GM11168 (cell line): ENCODE measurements at regions not wholly inside any gene's neighbourhood (a gene's known extent, or its start where the extent isn't known, plus 50 kb on each side); places are given as distances from the start of the nearest gene placed in this dataset.
"Not testable (repeated sequence)": the region's sequence is repeated elsewhere in the genome, so short reads cannot be mapped to it uniquely, and the experiment has no call there.

ENCODE experiments used
- in situ Hi-C: fragments of 300-500 bp; cut with MboI; formaldehyde crosslinking; loops from one replicate; pipeline ENCODE4 v1.12.0; 2022; ENCODE audit warnings: low sequenced_read_pairs; ENCODE audit not compliant: unreplicated experiment

- in situ Hi-C loops: no loop called here
Measured at GRCh38 chr1:163471779-163472650, 150.3 kb downstream of the NUF2 start.

DNA sequence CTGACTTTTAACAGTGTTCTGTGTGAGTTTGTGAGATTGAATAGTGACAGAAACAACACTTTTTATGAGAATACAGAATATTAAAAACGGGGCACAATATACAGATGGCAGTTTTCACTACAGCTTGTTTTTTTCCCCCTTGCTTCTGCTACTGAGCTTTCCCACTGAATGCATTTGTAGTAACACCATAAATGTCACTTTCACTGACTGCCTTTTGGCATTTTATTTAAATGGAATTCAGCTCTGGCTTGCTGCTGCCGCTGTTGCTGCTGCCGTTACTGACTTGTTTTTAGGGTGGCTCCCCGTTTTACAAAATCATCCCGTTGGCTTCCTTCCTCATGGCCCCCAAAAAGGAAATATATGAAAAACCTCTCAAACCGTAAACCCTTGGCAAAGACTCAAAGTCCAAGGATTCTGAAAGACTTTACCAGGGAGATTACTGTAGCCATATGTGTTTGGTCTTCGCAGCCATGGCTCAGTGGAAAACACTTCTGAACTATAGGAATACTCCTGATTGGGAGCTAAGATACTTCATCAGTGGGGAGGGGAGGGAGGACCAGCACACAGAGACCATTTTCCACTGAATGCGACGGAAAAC lies 151.0 kb downstream of the NUF2 start:
- in situ Hi-C loops: no loop called here

- in situ Hi-C loops: no loop called here
Measured at GRCh38 chr1:163477276-163477830, 155.6 kb downstream of the NUF2 start.

GRCh38 chr1:163498391-163499330 lies 176.9 kb downstream of the NUF2 start:
- in situ Hi-C loops: not testable (repeated sequence)

DNA sequence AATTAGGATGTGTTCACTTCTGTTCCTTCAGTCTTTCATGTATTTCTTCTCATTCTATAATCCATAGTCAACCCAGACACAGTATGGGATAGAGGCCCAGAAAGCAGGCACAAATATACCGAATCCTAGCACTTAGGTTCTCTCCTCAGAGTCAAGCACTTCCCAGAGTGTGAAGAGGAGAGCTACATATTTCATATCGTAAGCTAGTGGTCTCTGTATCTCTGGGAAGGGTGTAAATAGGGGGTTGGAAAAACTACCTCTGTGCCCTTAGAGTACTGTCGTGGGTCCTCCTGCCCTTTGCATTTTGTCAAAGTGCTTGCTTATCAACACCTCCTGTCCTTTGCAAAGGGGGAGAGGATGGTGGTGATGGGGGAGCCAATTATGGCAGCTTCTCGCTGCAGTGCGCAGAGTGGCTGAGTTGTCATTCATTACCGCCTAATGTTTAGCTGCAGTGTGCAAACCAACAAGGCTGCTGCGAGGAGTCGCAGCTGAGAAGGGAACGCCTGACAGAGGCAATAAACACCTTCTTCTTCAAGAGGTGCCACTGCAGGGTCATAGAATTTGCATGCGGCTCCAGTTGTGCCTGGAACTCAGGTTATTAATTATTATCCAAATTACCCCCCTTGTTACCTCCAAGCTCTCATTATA lies 182.7 kb downstream of the NUF2 start:
- in situ Hi-C loops: no loop called here

- in situ Hi-C loops: no loop called here
Measured at GRCh38 chr1:163509114-163509513, 187.4 kb downstream of the NUF2 start.

GRCh38 chr1:163512349-163512989 lies 190.7 kb downstream of the NUF2 start:
- in situ Hi-C loops: no loop called here

- in situ Hi-C loops: no loop called here
Measured at GRCh38 chr1:163523375-163524029, 201.7 kb downstream of the NUF2 start.

- in situ Hi-C loops: no loop called here
Measured at GRCh38 chr1:163528710-163529348, 207.1 kb downstream of the NUF2 start.

DNA sequence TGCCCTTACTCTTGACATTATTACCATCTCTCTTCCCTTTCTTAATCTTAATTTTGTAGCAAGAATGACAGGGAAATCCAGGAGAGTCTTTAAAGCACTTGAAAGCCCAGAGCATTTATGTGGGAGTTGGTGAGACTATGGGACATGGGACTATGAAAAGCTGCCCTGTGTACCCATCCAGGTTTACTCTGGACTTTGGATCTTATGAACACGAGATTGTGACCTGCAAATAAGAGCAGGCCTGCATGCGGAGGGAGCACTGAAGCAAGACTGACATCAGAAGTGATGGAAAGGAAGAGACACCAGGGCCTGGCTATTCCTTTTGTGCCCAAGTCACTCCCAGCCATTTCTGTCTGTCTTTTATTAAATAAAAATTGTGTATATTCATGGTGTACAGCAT lies 209.6 kb downstream of the NUF2 start:
- in situ Hi-C loops: no loop called here

DNA sequence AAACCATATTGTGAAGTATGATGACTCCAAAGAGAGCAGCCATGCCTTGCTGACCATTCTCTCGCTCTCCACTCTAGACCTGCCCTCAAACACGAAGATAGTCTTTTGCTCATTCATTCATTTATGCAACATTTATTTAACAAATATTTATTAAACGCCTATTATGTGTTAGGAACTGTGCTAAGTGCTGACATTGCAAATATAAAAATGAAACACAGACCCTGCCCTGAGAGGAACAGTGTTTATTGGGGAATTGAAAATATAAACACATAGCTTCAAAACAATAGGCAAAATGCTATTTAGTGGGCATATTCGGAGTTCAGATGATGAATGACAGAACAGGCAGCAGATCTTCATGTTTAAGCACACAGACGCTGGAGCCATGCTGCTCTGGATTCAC lies 213.6 kb downstream of the NUF2 start:
- in situ Hi-C loops: no loop called here

DNA sequence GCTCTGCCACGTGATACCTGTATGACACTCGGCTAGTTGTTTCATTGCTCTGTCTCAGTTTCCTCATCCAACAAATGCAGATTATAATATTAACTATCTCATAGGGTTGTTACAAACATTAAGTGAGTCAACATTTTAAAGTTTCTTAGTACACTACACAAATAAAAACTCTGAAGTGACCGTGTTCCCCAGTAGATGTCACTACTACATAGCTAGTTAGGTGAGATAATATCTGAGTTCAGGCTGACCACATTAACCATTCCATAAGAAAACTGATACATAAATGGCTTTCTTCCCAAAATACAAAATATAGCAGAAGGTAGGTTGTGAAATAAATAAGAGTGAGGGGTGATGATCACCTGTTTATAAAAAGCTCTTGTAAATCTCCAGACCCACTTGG lies 214.1 kb downstream of the NUF2 start:
- in situ Hi-C loops: no loop called here

DNA sequence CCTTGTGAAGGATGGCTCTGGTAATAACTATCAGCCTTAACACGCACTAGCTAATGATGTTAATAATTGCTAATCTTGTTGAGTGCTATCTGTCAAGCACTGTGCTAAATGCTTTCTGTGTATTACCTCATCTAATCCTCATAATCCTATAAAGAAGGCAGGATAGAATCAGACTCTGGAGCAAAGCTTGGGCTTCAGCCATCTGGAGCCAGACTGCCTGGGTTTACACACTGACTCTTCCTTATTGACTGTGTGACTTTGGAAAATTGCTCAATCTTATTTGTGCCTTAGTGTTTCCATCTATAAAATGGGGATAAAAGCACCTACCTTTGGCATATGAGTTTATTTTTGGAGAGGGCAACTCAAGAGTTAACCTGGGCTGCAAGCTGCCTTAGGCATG lies 216.1 kb downstream of the NUF2 start:
- in situ Hi-C loops: no loop called here

- in situ Hi-C loops: no loop called here
Measured at GRCh38 chr1:163538667-163539066, 216.9 kb downstream of the NUF2 start.

DNA sequence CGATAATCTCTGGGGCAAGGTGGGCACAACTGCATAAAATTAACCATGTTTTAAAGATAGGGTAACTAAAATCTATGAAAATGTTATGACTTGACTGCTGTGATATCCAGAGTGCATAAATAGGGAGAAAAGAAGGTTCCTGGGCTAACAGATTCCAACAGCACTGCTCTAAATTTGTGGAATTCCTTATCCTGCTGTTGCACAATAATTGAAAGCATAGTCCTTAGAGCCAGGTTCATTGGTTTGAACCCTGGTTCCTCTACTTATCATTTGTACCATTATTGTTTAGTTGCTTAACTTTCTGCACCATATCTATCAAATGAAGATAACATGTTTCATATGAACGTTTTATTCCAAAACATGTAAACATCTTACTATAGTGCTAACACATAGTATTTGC lies 219.0 kb downstream of the NUF2 start:
- in situ Hi-C loops: no loop called here

DNA sequence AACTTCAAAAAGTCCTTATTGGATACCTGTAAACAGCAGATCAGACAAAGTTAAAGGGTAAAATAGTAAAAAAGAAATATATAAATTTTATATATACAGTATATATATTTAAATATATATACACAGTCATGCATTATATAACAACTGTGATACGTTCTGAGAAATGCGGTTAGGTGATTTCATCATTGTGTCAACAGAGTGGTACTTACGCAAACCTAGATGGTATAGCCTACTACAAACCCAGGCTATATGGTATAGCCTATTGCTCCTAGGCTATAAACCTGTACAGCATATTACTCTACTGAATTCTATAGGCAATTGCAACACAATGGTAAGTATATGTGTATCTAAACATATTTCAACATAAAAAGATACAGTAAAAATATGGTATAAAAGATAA lies 222.7 kb downstream of the NUF2 start:
- in situ Hi-C loops: no loop called here

DNA sequence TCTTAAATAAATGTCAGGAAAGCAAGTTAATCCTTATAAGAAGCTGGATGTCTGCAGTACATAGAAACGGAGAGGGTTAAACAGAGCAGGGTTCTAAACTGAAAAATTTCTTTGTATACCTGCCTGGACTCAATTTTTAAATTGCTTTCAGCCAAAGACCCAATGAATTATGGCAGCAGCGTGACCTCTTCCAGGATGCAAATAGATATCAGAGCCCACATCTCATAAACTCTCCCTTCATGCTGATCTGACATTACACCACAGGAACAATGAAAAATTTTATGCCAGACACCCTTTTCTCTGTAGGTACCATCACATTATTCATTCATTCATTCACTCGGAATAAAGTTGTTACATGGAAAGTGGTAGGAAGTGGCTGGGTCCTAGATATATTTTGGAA lies 236.4 kb downstream of the NUF2 start:
- in situ Hi-C loops: no loop called here

DNA sequence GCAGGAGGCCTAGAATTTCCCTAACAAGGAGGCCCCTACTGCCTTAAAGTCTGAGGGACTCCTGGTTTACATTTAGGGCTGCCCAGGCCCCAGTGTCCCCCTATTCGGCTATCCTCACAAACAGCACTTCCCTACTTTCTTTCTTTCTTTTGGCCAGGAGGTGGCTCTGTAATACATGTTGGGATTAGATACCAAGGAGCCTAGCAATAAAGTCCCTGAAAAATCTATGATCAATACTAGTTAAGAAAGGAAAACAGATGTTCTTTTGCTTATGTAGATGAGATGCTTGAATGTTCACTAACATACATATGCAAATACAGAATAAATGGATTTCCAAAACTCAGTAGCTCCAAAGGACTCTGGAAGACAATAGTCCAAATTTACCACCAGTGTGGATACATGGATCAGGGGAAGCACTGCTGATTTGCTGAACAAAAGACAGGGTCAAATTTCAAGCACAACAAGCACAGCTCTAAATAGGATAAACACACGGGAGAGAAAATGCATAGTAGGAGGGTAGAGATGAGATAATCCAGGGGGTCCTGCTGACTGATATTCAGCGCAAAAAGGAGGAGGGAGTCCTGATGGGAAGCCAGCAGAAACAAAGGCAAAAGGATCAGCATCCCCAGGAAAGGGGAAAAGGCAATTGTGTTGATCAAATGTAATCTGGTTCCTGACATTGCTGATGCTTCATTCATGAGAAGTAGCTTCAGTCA lies 240.0 kb downstream of the NUF2 start:
- in situ Hi-C loops: no loop called here
